H1 (cell line): ENCODE measurements at regions not wholly inside any gene's neighbourhood (a gene's known extent, or its start where the extent isn't known, plus 50 kb on each side); places are given as distances from the start of the nearest gene placed in this dataset.

Experiments
- CTCF ChIA-PET: fragments of 300-600 bp; sonication (Branson Sonifier 250); formaldehyde crosslinking; loops from one replicate; lab custom pipeline; 2021; ENCODE audit not compliant: partially characterized antibody; lab: Charles Lee
- POLR2A ChIA-PET: fragments of 300-600 bp; sonication (Branson Sonifier 250); formaldehyde crosslinking; loops from one replicate; lab custom pipeline; 2021; ENCODE audit warnings: inconsistent platforms; ENCODE audit not compliant: partially characterized antibody; lab: Charles Lee
- DNase-seq, 2 experiments: peaks; one replicate each; pipeline versions ENCODE4 v3.0.0 to v3.0.0-alpha.2; 2010 to 2022; ENCODE audit warnings: low spot score in 2 of 2, low read depth in 1 of 2, mixed read lengths in 1 of 2
- FAIRE-seq: peaks from 2 replicates; lab custom pipeline; 2011; peaks lifted over from hg19 to GRCh38; lab: Jason Lieb, UNC
- H2AFZ ChIP-seq: 2 replicates; pipeline ENCODE4 v1.8.1; 2012; ENCODE audit warnings: low read length, inconsistent platforms
- H2AK5ac ChIP-seq: 2 replicates; pipeline ENCODE4 v1.6.1; 2013; ENCODE audit warnings: low read depth, low read length
- H2BK120ac ChIP-seq: replicated peaks from 2 replicates; pipeline ENCODE3; 2013; ENCODE audit warnings: low read depth, low read length, inconsistent platforms
- H2BK12ac ChIP-seq: 2 replicates; pipeline ENCODE4 v1.6.1; 2013; ENCODE audit warnings: low read depth, low read length
- H2BK15ac ChIP-seq: 2 replicates; pipeline ENCODE4 v1.6.1; 2013; ENCODE audit warnings: low read length
- H2BK20ac ChIP-seq: 2 replicates; pipeline ENCODE4 v1.6.1; 2013; ENCODE audit warnings: low read length
- H2BK5ac ChIP-seq: 2 replicates; pipeline ENCODE4 v1.6.1; 2013; ENCODE audit warnings: low read depth, low read length
- H3K14ac ChIP-seq: 2 replicates; pipeline ENCODE4 v1.6.1; 2013; ENCODE audit warnings: inconsistent platforms; ENCODE audit not compliant: insufficient read length
- H3K18ac ChIP-seq: 2 replicates; pipeline ENCODE4 v1.6.1; 2013; ENCODE audit warnings: low read length; ENCODE audit errors: extremely low read depth
- H3K23ac ChIP-seq: 2 replicates; pipeline ENCODE4 v1.6.1; 2013; ENCODE audit warnings: inconsistent platforms; ENCODE audit not compliant: insufficient read length
- H3K23me2 ChIP-seq: 2 replicates; pipeline ENCODE4 v1.6.1; 2013; ENCODE audit warnings: low read depth, low read length
- H3K27ac ChIP-seq: 2 replicates; pipeline ENCODE4 v1.6.1; 2011; ENCODE audit warnings: low read depth, low read length, inconsistent platforms
- H3K27me3 ChIP-seq, 4 experiments: replicated peaks in 1 of 4; 1 replicate in 1 of 4; 2 replicates in 3 of 4; pipeline versions ENCODE4 v1.6.1 to v1.8.1; 2011 to 2013; ENCODE audit warnings: low read length in 3 of 4, mild to moderate bottlenecking in 3 of 4, inconsistent platforms in 2 of 4, mixed read lengths in 2 of 4, moderate library complexity in 1 of 4; ENCODE audit not compliant: control insufficient read depth in 3 of 4, insufficient read depth in 3 of 4; ENCODE audit errors: extremely low read depth in 1 of 4
- H3K36me3 ChIP-seq, 4 experiments: 2 replicates each; pipeline versions ENCODE4 v1.6.1 to v1.8.1; 2011 to 2013; ENCODE audit warnings: mild to moderate bottlenecking in 4 of 4, low read length in 3 of 4, moderate library complexity in 2 of 4, control low read depth in 1 of 4, inconsistent platforms in 1 of 4; ENCODE audit not compliant: insufficient read depth in 4 of 4, control insufficient read depth in 2 of 4
- H3K4ac ChIP-seq: replicated peaks from 2 replicates; pipeline ENCODE3; 2013; ENCODE audit warnings: low read length, low read depth, mixed read lengths, inconsistent platforms; ENCODE audit not compliant: insufficient read length
- H3K4me1 ChIP-seq, 4 experiments: replicated peaks in 1 of 4; 1 replicate in 1 of 4; 2 replicates in 3 of 4; pipeline versions ENCODE4 v1.6.1 to v1.8.1; 2011 to 2013; ENCODE audit warnings: low read length in 3 of 4, inconsistent platforms in 2 of 4, mixed read lengths in 1 of 4; ENCODE audit not compliant: insufficient read depth in 4 of 4, control insufficient read depth in 3 of 4
- H3K4me2 ChIP-seq, 2 experiments: 2 replicates each; pipeline versions ENCODE4 v1.6.1 to v1.8.1; 2011 to 2013; ENCODE audit warnings: low read depth in 2 of 2, low read length in 2 of 2, control low read depth in 1 of 2, inconsistent platforms in 1 of 2, mild to moderate bottlenecking in 1 of 2; ENCODE audit not compliant: insufficient read depth in 1 of 2
- H3K4me3 ChIP-seq, 4 experiments: fragments of 200-600, 300-600 bp in 1 of 4; sonication (generic), shearing (Covaris generic), sonication (Bioruptor Twin) in 1 of 4; 2 replicates each; pipeline versions ENCODE4 v1.5.1 to v1.8.1; 2011 to 2016; ENCODE audit warnings: low read length in 4 of 4, low read depth in 3 of 4, control low read depth in 2 of 4, inconsistent platforms in 2 of 4, mild to moderate bottlenecking in 2 of 4, mixed read lengths in 1 of 4, moderate library complexity in 1 of 4; ENCODE audit not compliant: insufficient read depth in 2 of 4; ENCODE audit errors: extremely low read depth in 1 of 4
- H3K56ac ChIP-seq: replicated peaks from 2 replicates; pipeline ENCODE3; 2013; ENCODE audit warnings: low read depth, mild to moderate bottlenecking, mixed read lengths, low read length, inconsistent platforms; ENCODE audit not compliant: insufficient read length
- H3K79me1 ChIP-seq: 2 replicates; pipeline ENCODE4 v1.6.1; 2013; ENCODE audit warnings: low read depth, low read length, control low read depth
- H3K79me2 ChIP-seq, 2 experiments: 2 replicates each; pipeline versions ENCODE4 v1.6.1 to v1.8.1; 2012 to 2013; ENCODE audit warnings: low read length in 2 of 2, mild to moderate bottlenecking in 2 of 2, inconsistent platforms in 1 of 2; ENCODE audit not compliant: insufficient read depth in 2 of 2, control insufficient read depth in 1 of 2
- H3K9ac ChIP-seq, 4 experiments: replicated peaks in 1 of 4; 1 replicate in 1 of 4; 2 replicates in 3 of 4; pipeline versions ENCODE4 v1.6.1 to v1.8.1; 2011 to 2013; ENCODE audit warnings: low read depth in 3 of 4, low read length in 3 of 4, control low read depth in 2 of 4, mild to moderate bottlenecking in 2 of 4, moderate library complexity in 2 of 4, inconsistent platforms in 1 of 4; ENCODE audit errors: extremely low read depth in 1 of 4
- H3K9me3 ChIP-seq, 2 experiments: 2 replicates each; pipeline versions ENCODE4 v1.6.1 to v1.8.1; 2012 to 2013; ENCODE audit warnings: mild to moderate bottlenecking in 2 of 2, moderate library complexity in 2 of 2, control low read depth in 1 of 2, inconsistent platforms in 1 of 2, low read depth in 1 of 2, low read length in 1 of 2, mixed read lengths in 1 of 2; ENCODE audit not compliant: insufficient read depth in 2 of 2
- H4K20me1 ChIP-seq, 2 experiments: replicated peaks in 1 of 2; 2 replicates each; pipeline versions ENCODE3 to v1.8.1; 2011 to 2013; ENCODE audit warnings: inconsistent platforms in 2 of 2, low read length in 2 of 2, mild to moderate bottlenecking in 1 of 2; ENCODE audit not compliant: insufficient read depth in 2 of 2, control insufficient read depth in 1 of 2
- H4K5ac ChIP-seq: 2 replicates; pipeline ENCODE4 v1.6.1; 2013; ENCODE audit warnings: low read length, low read depth, mixed read lengths, inconsistent platforms; ENCODE audit not compliant: insufficient read length
- H4K8ac ChIP-seq: 2 replicates; pipeline ENCODE4 v1.8.0; 2013; ENCODE audit warnings: mild to moderate bottlenecking, moderate library complexity, low read length, inconsistent platforms; ENCODE audit not compliant: insufficient read depth; ENCODE audit errors: extremely low read depth
- H4K91ac ChIP-seq: replicated peaks from 2 replicates; pipeline ENCODE3; 2013; ENCODE audit warnings: low read length, mixed read lengths, inconsistent platforms; ENCODE audit not compliant: insufficient read length
- CREB1 ChIP-seq: IDR thresholded peaks from 2 replicates; pipeline ENCODE4 v1.6.1; 2012; ENCODE audit warnings: inconsistent platforms
- EGR1 ChIP-seq: IDR thresholded peaks from 2 replicates; pipeline ENCODE4 v1.6.1; 2011; ENCODE audit warnings: low read depth, low read length, borderline replicate concordance
- HDAC6 ChIP-seq: IDR thresholded peaks from one replicate; pipeline ENCODE4 v1.7.1; 2012; ENCODE audit warnings: low read depth, mild to moderate bottlenecking, inconsistent platforms, low read length, moderate library complexity
- JUN ChIP-seq: IDR thresholded peaks from 2 replicates; pipeline ENCODE4 v1.6.1; 2011; ENCODE audit warnings: low read depth, mild to moderate bottlenecking, improper control_type of control experiment, low read length
- JUND ChIP-seq: IDR thresholded peaks from 2 replicates; pipeline ENCODE4 v1.6.1; 2011; ENCODE audit warnings: mild to moderate bottlenecking, improper control_type of control experiment, low read length
- NANOG ChIP-seq: IDR thresholded peaks from 2 replicates; pipeline ENCODE4 v1.6.1; 2011; ENCODE audit warnings: low read length, low read depth, mild to moderate bottlenecking, inconsistent platforms; ENCODE audit not compliant: insufficient read depth, poor library complexity, severe bottlenecking
- RBBP5 ChIP-seq: IDR thresholded peaks from 2 replicates; pipeline ENCODE4 v1.7.1; 2012; ENCODE audit warnings: low read depth, mild to moderate bottlenecking, inconsistent platforms, low read length, moderate library complexity, borderline replicate concordance
- TCF12 ChIP-seq: IDR thresholded peaks from 2 replicates; pipeline ENCODE4 v1.6.1; 2011; ENCODE audit warnings: low read depth, mild to moderate bottlenecking, low read length
- ZNF274 ChIP-seq: IDR thresholded peaks from 2 replicates; pipeline ENCODE4 v1.7.0; 2012; ENCODE audit warnings: low read length, borderline replicate concordance; ENCODE audit errors: extremely low read depth
- WGBS, 2 experiments: shearing (Covaris generic) in 1 of 2; methylation state at CpG; one replicate each; pipeline versions ENCODE4 v1.1.6 to v1.1.7; 2013 to 2015; ENCODE audit warnings: low lambda C conversion rate in 2 of 2, mixed read lengths in 2 of 2, inconsistent platforms in 1 of 2, low coverage in 1 of 2, missing lambda C conversion rate in 1 of 2; ENCODE audit not compliant: insufficient replicate concordance in 2 of 2, insufficient coverage in 1 of 2, insufficient read length in 1 of 2; ENCODE audit errors: extremely low coverage in 1 of 2, missing lambda C conversion rate in 1 of 2; 5-methylcytosine and 5-hydroxymethylcytosine counted together
- TF ChIP-seq, protein P1 (sequence below): IDR thresholded peaks from 2 replicates; pipeline ENCODE4 v1.6.1; 2011; ENCODE audit warnings: low read depth, mild to moderate bottlenecking, low read length; ENCODE audit not compliant: insufficient read depth
- TF ChIP-seq, protein P2 (sequence below): IDR thresholded peaks from 2 replicates; pipeline ENCODE4 v1.6.1; 2012; ENCODE audit warnings: low read length, inconsistent platforms
- TF ChIP-seq, protein P3 (sequence below): IDR thresholded peaks from 2 replicates; pipeline ENCODE4 v1.6.1; 2011; ENCODE audit warnings: low read length, improper control_type of control experiment

DNA sequence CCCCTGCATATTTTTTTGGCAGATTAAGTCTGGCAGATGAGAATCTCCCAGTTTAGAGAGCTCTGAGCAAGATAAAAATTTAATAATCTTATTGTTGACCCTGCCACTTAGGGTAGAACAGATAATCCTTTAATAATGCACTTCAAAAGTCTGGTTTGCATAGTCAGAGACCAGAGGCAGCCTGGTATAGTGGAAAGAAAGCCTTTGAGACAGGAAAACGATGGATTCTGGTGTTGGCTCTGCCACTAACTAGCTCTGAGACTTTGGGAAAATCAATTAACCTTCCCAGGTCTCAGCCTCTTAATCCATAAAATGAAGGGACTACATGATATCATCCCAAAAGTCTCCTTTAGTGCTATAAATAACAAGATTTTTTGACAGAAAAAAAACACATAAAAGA, 824.5 kb downstream of the STIM2 start:
- no peak for FAIRE-seq
- no peak overlapping the region for H4K91ac ChIP-seq
- H2BK120ac ChIP-seq: no peak overlapping the region
- TF ChIP-seq, protein P1, sequence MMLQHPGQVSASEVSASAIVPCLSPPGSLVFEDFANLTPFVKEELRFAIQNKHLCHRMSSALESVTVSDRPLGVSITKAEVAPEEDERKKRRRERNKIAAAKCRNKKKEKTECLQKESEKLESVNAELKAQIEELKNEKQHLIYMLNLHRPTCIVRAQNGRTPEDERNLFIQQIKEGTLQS: no peak
- no peak for TF ChIP-seq ZNF274
- TF ChIP-seq TCF12: no peak
- no peak for TF ChIP-seq EGR1
- no peak for TF ChIP-seq NANOG
- TF ChIP-seq HDAC6: no peak
- TF ChIP-seq CREB1: no peak
- no peak for TF ChIP-seq JUN
- TF ChIP-seq RBBP5: no peak
- TF ChIP-seq JUND: no peak
- TF ChIP-seq, protein P2, sequence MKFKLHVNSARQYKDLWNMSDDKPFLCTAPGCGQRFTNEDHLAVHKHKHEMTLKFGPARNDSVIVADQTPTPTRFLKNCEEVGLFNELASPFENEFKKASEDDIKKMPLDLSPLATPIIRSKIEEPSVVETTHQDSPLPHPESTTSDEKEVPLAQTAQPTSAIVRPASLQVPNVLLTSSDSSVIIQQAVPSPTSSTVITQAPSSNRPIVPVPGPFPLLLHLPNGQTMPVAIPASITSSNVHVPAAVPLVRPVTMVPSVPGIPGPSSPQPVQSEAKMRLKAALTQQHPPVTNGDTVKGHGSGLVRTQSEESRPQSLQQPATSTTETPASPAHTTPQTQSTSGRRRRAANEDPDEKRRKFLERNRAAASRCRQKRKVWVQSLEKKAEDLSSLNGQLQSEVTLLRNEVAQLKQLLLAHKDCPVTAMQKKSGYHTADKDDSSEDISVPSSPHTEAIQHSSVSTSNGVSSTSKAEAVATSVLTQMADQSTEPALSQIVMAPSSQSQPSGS: no peak
- TF ChIP-seq, protein P3, sequence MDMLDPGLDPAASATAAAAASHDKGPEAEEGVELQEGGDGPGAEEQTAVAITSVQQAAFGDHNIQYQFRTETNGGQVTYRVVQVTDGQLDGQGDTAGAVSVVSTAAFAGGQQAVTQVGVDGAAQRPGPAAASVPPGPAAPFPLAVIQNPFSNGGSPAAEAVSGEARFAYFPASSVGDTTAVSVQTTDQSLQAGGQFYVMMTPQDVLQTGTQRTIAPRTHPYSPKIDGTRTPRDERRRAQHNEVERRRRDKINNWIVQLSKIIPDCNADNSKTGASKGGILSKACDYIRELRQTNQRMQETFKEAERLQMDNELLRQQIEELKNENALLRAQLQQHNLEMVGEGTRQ: no peak

More for the DNA sequence above, 824.5 kb downstream of the STIM2 start:
- Histone ChIP-seq H3K9me3 (no peaks in the 10 kb centered on the region), H3K27me3 (no peaks in the 10 kb centered on the region), H3K27ac (no peak overlapping the region), H2BK20ac (no peak overlapping the region), H3K23ac (no peak overlapping the region), H3K9ac (no peak overlapping the region), H3K4me1 (no peaks in the 10 kb centered on the region), H4K20me1 (no peaks in the 10 kb centered on the region), H3K14ac (no peak overlapping the region), H3K56ac (no peak overlapping the region), H3K79me2 (no peaks in the 10 kb centered on the region), H3K18ac (no peak overlapping the region; the same call in 1 of the 2 replicates), H2BK12ac (no peak overlapping the region), H2BK5ac (no peak overlapping the region), H3K36me3 (no peaks in the 10 kb centered on the region), H3K4me3 (no peak overlapping the region), H2AFZ (peak overlapping the region; percentile 79; the same call in 1 of the 2 replicates), H4K5ac (no peak overlapping the region), H3K4ac (no peak overlapping the region), H4K8ac (no peak overlapping the region), H2AK5ac (no peak overlapping the region), H2BK15ac (no peak overlapping the region), H3K79me1 (no peaks in the 10 kb centered on the region), H3K4me2 (no peak overlapping the region), H3K23me2 (no peaks in the 10 kb centered on the region)
- ChIA-PET CTCF (interaction anchor here (0.6 to 3.5 kb wide), 46 partner anchors 9 to 1174 kb away, joined by 3 to 40 read pairs (median 4); no protein-coding TSS in a partner anchor), POLR2A (no interaction called here)
- DNase-seq: no peak
- WGBS, 2 experiments: 94% methylated on average over 1 of the region's 1 CpG; no CpG with 5 or more reads in 1 of the 2 experiments
